ENCODE measurements at regions not wholly inside any gene's neighbourhood (a gene's known extent, or its start where the extent isn't known, plus 50 kb on each side); places are given as distances from the start of the nearest gene placed in this dataset.
A peak's percentile ranks its signal among the peaks of the same experiment; 100 is the strongest.

- Histone ChIP-seq H3K79me2 (ENCODE audit: control insufficient read depth in 1 of 2, insufficient read depth in 2 of 2, low read length in 2 of 2) (no peaks in the 10 kb centered on the region), H3K4me1 (replicated peaks in 1 of 4; ENCODE audit: control insufficient read depth in 3 of 4, insufficient read depth in 4 of 4, low read length in 3 of 4) (peaks cover 0 to 12% (median 8%) of the 10 kb centered on the region in 4 experiments; a peak in 5 of 7 replicates), H4K5ac (ENCODE audit: insufficient read length, low read depth, low read length) (peak overlapping the region; percentile 25), H3K14ac (ENCODE audit: insufficient read length) (no peak overlapping the region), H4K91ac (replicated peaks; ENCODE audit: insufficient read length, low read length) (peak overlapping the region; percentile 72), H3K56ac (replicated peaks; ENCODE audit: insufficient read length, low read depth, low read length) (no peak overlapping the region), H3K4ac (replicated peaks; ENCODE audit: insufficient read length, low read depth, low read length) (peak overlapping the region; percentile 29), H2BK12ac (ENCODE audit: low read depth, low read length) (0 out of 2 replicates have a peak overlapping the region, but pooled peaks have one; percentile 60), H2AK5ac (ENCODE audit: low read depth, low read length) (no peak overlapping the region), H3K4me2 (ENCODE audit: insufficient read depth in 1 of 2, low read depth in 2 of 2, low read length in 2 of 2) (no peak overlapping the region; a peak in 1 of 4 replicates), H2BK20ac (ENCODE audit: low read length) (no peak overlapping the region), H3K9me3 (ENCODE audit: insufficient read depth in 2 of 2, low read depth in 1 of 2, low read length in 1 of 2) (no peaks in the 10 kb centered on the region), H2BK120ac (replicated peaks; ENCODE audit: low read depth, low read length) (no peak overlapping the region), H3K27me3 (replicated peaks in 1 of 4; ENCODE audit: control insufficient read depth in 3 of 4, extremely low read depth in 1 of 4, insufficient read depth in 3 of 4, low read length in 3 of 4) (no peaks in the 10 kb centered on the region; a peak in 2 of 7 replicates), H3K18ac (ENCODE audit: extremely low read depth, low read length) (peak overlapping the region; percentile 60; the same call in 1 of the 2 replicates), H3K27ac (ENCODE audit: low read depth, low read length) (no peak overlapping the region), H3K23me2 (ENCODE audit: low read depth, low read length) (no peaks in the 10 kb centered on the region), H3K23ac (ENCODE audit: insufficient read length) (no peak overlapping the region), H3K4me3 (ENCODE audit: extremely low read depth in 1 of 4, insufficient read depth in 2 of 4, low read depth in 3 of 4, low read length in 4 of 4) (no peak overlapping the region), H4K20me1 (replicated peaks in 1 of 2; ENCODE audit: control insufficient read depth in 1 of 2, insufficient read depth in 2 of 2, low read length in 2 of 2) (no peaks in the 10 kb centered on the region), H3K36me3 (ENCODE audit: control insufficient read depth in 2 of 4, insufficient read depth in 4 of 4, low read length in 3 of 4) (no peaks in the 10 kb centered on the region), H4K8ac (ENCODE audit: extremely low read depth, insufficient read depth, low read length) (0 out of 2 replicates have a peak overlapping the region, but pooled peaks have one; percentile 11), H2AFZ (ENCODE audit: low read length) (peak overlapping the region; percentile 55; the same call in 1 of the 2 replicates), H2BK5ac (ENCODE audit: low read depth, low read length) (0 out of 2 replicates have a peak overlapping the region, but pooled peaks have one; percentile 71), H2BK15ac (ENCODE audit: low read length) (no peak overlapping the region; the same call in 1 of the 2 replicates), H3K79me1 (ENCODE audit: low read depth, low read length) (no peaks in the 10 kb centered on the region), H3K9ac (replicated peaks in 1 of 4; ENCODE audit: extremely low read depth in 1 of 4, low read depth in 3 of 4, low read length in 3 of 4) (no peak overlapping the region)
- DNase-seq (ENCODE audit: low read depth in 1 of 2, low spot score in 2 of 2) (no peak), FAIRE-seq (no peak)
- CTCF ChIA-PET (ENCODE audit: partially characterized antibody) = interaction anchor here (0.9 kb wide), 2 partner anchors 89 to 129 kb away, joined by 3 read pairs; no protein-coding TSS in a partner anchor
- TF ChIP-seq E2F6 (IDR thresholded peaks at IDR 0.05) (peak; percentile 51; the same call in 1 of the 2 replicates), SP1 (IDR thresholded peaks at IDR 0.05; ENCODE audit: low read depth, low read length) (no peak), ASH2L (IDR thresholded peaks at IDR 0.05; ENCODE audit: low read length) (no peak), TEAD4 (IDR thresholded peaks at IDR 0.05; ENCODE audit: low read depth, low read length) (no peak), CBX5 (IDR thresholded peaks at IDR 0.05; ENCODE audit: low read depth, low read length) (no peak), HDAC6 (IDR thresholded peaks at IDR 0.05; ENCODE audit: low read depth, low read length) (no peak), MAX (IDR thresholded peaks at IDR 0.05) (peak; percentile 35; the same call in 1 of the 2 replicates), SUZ12 (IDR thresholded peaks at IDR 0.05; ENCODE audit: low read length) (no peak)
- 53% methylated on average over 6 of the region's 6 CpGs; no CpG with 5 or more reads in 1 of the 2 experiments for WGBS, 2 experiments (ENCODE audit: extremely low coverage in 1 of 2, insufficient coverage in 1 of 2, insufficient read length in 1 of 2, insufficient replicate concordance in 2 of 2, low coverage in 1 of 2, low lambda C conversion rate in 2 of 2, missing lambda C conversion rate in 1 of 2)
- POLR2A ChIA-PET (ENCODE audit: partially characterized antibody) = interaction anchor here (1.0 to 1.6 kb wide), 4 partner anchors 9 to 42 kb away, joined by 3 to 6 read pairs (median 4); no protein-coding TSS in a partner anchor
These were observed 53.2 kb upstream of the FAM20C start for GRCh38 chr7:139131-139530.

Data from H1 (cell line).